ENCODE measurements at regions not wholly inside any gene's neighbourhood (a gene's known extent, or its start where the extent isn't known, plus 50 kb on each side); places are given as distances from the start of the nearest gene placed in this dataset.

DNA sequence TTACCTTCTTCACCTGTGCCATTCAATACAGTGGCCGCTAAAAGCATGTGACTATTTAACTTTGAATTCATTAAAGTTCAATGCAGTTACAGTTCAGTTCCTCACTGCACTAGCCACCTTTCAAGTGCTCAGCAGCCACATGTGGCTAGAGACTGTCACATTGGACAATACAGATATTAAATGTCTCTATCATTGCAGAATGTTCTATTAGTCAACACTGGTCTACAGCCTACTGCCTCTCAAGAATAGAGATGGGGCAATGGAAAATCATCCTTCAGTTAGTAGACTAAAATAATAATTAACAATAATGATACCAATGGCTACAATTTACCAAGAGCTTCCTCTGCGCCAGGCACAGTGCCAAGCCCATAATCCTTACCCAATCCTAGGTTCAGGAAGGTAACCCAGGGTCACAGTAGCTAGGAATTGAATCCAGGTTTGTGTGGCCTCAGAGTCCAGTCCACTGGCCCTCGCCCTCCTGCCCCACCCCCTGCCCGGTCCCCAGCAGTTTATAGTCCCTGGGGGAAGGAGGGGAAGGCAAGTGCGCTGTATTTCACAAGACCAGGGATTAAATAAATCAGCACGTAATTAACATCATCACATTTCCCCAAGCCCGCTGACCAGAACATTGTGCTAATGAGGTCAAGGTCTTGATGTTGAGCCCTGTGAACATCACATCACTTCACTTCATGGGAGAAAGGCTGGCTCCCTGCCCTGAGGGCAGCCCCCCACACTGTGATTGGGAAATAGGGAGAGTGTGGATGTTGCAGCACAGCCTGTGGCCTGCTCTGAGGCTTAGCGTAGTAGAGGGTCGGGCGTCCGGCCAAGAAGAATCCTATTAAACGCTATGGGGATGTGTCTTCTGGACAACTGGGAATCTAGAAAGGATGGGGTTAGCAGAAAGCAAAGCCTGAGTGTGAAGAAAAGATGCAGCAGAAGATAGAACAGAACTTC is 147.2 kb downstream of the VEGFA start:
- no peak for DNase-seq

- DNase-seq, result no peak
Observed at GRCh38 chr6:43915986-43916923, 146.2 kb downstream of the VEGFA start.

DNA sequence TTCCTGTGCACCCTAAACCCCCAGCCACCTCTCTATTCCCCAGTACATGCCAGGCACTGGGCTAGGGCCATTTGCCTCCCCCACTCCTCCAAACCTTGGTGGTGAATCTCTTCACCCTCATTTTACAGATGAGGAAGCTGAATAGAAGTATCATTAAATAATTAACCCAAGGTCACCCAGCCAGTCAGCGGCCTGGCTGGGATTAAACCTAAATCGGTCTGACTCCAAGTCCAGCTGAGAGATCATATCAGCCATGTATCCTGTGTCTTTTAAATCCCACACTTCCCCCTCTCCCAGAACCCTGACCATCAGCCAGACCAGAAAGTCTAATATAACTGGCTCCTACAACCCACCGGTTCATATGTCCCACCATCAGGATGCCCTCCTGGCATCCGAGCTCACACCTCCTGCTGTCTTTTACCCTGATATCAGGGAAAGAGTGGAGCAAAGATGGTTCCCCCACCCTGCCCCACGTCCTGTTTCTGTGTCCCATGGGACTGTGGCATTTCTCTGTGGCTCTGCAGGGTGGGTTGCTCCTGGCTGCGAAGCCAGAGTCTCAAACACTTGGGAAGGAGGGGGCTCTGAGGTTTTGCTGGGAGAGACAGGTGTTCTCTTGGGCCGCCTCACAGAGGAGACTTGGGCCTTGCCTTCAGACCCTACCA is 145.3 kb downstream of the VEGFA start:
- no peak for DNase-seq

DNA sequence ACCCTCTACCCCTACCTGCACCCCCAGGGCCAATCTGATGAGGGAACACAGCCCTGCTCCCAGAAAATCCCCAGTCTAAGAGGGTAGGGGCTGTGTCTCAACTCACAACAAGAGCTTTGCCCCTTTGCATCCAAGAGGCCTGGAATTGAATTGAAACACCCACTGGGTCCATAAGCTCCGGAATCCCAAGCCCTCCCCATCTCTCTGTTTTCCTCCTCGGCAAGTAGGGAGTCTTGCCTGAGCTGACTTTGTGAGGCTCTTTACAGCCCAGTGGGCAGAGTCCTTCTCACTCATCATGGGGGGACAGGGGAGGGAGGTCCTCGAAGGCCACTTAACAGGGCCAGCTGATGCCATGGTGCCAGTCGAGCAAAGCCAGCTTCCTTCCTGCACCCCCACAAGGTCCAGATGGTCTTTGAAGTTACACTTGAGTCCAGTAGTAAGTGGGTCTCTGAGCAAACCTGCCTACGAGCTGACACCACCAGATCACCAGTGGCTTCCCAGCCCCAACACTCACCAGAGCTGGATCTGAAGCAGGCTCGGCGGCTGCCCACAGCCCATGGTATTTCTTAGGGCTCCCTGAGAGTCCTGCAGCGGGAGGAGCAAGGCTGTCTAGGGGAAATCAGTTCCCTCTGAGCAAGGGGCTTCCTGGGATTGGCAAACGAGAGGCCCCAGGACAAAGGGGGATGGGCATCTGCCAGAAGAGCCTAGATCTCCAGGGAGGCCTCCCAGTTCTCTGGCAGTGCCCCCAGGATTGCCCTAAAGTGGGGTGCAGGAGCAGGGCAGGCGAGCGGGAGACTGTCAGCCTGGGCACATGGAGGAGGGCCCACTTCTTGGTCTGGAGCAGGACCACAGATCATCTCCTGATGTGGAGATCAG is 144.5 kb downstream of the VEGFA start:
- DNase-seq, result no peak

DNA sequence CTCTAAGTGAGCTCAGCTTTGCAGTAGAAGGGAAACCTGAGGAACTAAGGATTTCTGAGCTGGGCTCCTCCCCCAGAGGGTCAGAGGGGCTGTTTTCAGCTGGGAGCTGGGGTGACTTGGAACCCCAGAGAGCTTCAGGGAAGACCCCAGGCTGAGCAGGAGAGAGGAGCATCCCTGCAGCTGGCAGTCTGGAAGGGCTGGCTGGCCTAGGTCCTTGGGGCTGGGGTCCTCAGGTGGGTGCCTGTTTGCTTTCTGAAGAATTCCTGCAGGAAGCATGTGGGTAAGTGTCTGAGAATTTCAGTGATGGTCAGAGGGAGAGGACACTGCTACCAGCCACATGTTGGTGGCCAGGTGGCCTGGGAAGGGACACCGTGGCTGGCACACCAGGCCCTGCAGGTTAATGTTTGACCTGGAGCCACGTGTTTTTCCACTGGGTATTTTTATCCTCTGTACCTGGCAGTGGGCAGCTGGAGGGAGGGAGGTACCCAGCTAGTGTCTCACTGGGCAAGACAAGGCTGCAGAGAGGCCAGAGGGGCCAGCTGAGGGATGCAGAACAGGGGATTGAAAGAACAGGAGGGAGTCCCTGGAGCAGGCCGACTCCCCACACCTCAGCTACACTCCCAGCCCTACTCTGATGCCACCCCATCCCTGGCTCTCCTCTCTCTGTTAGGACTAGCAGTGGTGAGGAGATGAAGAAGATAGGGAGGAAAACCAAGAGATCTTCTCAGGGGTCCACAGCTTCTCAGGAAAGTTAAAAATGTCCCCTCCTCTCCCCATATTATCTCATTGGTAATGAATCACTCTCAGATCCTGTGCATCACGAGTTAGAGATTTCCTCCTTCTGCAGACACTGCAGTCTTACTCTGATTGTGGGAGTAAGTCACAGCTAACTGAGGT is 143.6 kb downstream of the VEGFA start:
- DNase-seq, result no peak

DNA sequence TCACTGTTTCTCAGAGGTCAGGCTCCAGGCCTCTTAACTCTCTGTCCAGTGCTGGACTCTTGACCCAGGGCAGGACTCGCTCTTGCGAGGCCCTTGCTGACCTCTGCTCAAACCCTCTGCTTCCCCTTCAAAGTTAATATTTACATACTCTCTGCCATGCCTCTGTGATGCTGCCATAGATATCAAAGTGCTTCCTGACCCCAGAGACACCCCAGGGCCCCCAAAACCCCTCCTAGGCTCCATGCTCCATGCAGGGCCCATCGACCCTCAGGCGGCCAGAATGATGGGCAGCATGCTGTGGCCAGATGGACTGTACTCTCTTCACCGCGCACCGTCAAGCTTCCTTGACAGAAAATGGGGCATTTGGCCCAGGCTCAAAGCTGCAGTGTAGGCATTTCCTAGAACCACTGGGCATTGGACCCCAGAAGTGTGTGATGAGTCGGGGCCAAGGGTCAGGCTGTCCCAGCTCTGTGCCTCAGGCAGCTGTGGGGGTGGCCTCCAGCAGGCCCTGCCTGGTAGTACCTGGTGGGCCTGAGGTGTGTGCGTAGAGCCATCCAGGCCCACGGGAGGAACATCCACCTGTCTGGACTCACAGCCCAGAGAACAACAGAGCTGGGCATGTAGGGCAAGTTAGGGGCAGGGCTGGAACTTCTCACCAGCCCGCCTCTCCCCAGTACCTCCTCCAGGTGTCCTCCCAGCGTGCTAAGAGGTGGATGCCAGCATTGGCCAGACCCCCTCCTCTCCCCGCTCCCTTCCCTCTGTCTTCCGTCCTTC is 142.8 kb downstream of the VEGFA start:
- DNase-seq, result no peak

- no peak for DNase-seq
Observed at GRCh38 chr6:43912116-43912577, 142.1 kb downstream of the VEGFA start.

DNA sequence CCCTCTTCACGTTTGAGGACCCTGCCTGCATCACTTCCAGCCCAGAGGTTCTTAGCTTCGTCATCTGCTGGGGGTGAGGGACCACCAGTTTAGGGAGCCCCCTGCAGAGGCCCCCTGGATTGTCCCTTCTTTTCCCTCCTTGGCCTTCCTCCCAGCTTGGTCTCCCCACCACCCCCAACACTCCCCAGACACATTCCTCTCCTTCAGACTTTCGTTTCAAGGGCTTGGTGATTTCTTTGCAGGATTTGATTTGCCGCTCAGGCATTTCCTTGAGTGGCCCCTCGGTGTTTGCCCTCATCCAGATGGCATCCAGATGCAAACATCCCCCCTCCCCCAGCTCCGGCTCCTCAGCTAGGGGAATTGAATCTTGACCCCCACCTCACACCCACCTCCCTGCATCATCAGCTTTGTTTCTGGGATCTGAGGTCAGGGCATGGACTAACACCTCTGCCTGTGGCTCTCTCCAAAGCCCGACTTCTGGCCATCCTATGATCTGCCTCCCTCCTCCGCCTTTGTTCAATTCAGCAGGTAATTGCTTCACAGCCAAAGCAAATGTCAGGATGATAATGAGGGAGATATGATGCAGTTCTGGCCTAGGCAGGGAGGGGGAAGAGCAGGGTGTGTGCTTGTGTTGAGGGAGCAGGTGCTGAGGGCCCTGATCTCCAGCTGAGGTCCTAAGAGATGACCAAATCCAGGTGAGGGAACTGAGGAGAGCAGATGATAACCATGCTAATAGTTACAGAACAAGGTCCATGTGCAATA is 141.5 kb downstream of the VEGFA start:
- no peak for DNase-seq

- DNase-seq, result peak in 1 of 5 donors; percentile 16
Observed at GRCh38 chr6:43910638-43911353, 140.8 kb downstream of the VEGFA start.

GRCh38 chr6:43910149-43910637 is 140.2 kb downstream of the VEGFA start:
- DNase-seq, result no peak

DNA sequence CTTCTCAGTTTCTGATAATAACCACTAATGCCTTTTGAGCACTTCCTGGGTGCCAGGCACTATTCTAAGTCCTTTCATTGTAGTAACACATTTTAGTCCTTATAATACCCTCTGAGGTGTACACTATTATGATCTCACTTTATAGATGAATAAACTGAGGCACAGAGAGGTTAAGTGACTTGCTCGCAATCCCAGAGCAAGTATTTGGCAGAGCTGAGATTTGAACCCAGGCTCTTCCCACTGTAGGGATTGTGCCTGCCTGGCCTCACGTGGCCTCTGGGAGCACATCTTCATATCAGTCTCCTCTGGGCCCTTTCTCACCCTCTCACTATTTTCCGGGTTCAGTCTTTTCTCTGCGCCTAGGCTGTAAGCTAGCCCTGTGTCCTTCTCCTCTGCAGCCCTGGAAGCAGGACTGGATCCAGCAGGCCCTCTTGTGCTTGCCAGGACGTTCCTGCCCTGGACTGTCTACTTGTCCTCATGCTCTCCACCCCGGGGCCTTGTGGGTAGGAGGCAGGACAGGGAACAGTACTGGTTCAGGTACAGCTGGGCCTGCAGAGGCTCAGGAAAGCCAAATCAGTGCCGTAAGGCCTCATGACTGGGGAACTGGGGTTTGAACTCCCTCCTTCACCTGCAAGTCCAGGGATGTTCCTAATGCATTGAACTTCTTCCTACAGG is 139.6 kb downstream of the VEGFA start:
- no peak for DNase-seq

DNA sequence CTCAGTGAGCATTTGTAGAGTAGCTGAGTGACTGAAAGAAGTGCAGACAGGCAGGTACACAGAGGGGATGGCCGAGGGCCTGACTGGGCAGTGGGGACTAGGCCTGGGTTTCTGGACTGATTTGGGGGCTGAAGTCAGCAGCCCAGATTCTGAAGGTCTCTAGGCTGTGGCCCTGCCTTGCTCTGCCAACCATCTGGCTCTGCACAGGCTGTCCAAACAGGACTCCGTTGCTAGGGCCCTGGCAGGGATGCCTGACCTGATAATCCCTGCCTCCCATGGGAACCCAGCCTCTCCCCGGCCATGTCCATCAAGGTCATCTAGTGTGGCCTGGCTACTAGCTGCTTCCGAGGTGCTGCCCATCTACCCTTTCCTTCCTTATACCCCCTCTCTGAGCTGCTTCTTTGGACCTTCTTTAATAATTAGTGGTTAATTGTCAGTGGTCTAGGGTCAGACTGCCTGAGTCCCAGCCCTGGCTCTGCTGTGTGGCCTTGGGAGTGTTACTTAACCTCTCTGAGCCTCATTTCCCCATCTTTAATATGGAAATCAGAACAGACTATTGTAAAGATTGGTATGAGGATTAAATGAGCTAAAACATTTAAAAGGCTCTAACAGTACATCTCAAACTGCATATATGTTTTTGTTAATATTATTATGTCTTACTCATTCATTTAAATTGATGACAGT is 137.9 kb downstream of the VEGFA start:
- no peak for DNase-seq

- DNase-seq, result no peak
Observed at GRCh38 chr6:43907312-43907711, 137.3 kb downstream of the VEGFA start.

- no peak for DNase-seq
Observed at GRCh38 chr6:43904311-43905123, 134.5 kb downstream of the VEGFA start.

DNA sequence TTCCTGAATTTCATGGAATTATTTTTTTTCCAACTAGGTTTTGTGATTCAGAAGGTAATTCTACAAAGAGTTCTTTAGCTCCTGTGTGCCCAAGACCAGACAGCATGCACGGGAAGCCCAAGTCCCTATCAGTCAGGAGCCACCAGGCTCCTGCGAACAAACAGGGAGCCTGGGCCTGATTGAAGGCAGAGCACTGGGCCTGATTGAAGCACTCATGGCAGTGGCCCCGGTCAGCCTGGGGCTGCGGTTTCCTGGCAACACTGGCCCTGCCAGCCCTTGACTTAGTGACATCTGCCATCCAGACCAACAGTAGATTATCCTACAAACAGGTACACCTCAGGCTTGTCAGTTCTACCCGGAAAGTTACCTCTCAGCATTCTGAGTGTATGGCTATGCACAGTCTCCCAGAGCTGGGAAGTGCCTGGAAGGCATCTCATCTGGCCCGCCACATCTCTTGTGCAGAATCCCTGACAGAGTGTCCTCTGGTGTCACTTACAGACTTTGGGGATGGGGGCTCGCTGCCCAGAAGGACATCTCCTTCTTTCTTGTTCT is 133.8 kb downstream of the VEGFA start:
- no peak for DNase-seq

GRCh38 chr6:43901733-43902230 is 131.8 kb downstream of the VEGFA start:
- no peak for DNase-seq
